Body of pancreas (tissue), 4 donors: ENCODE measurements at regions not wholly inside any gene's neighbourhood (a gene's known extent, or its start where the extent isn't known, plus 50 kb on each side); places are given as distances from the start of the nearest gene placed in this dataset.

Experiments used
- CTCF ChIP-seq, 7 experiments: fragments of 450-650 bp in 4 of 7; fragments of 200-600 bp in 3 of 7; sonication (generic) in 3 of 7; IDR thresholded peaks; one replicate each; pipeline ENCODE4 v1.5.1; 2016 to 2019; ENCODE audit warnings: antibody characterized with exemption in 7 of 7
- POLR2A ChIP-seq, 3 donors: fragments of 450-650 bp; IDR thresholded peaks; one replicate each; pipeline ENCODE4 v1.6.1; 2016; ENCODE audit warnings: antibody characterized with exemption in 3 of 3, mild to moderate bottlenecking in 2 of 3

- no peak for TF ChIP-seq CTCF (IDR thresholded peaks at IDR 0.05)
- TF ChIP-seq POLR2A (IDR thresholded peaks at IDR 0.05), result no peak
Measured at GRCh38 chr5:86465052-86465838, 152.5 kb upstream of the COX7C start.
